Endothelial cell of umbilical vein (primary cell): ENCODE measurements at regions not wholly inside any gene's neighbourhood (a gene's known extent, or its start where the extent isn't known, plus 50 kb on each side); places are given as distances from the start of the nearest gene placed in this dataset.

ENCODE experiments used
- BruUV-seq: library from RNA; stranded (reverse); fragments of 400-500 nt; replicated peaks from 2 replicates; lab custom pipeline; 2021; lab: Mats Ljungman, UMichigan
- CTCF ChIA-PET: fragments of 300-600, 350-600 bp; sonication (Branson Sonifier 250); formaldehyde crosslinking; loops from one replicate; lab custom pipeline; 2021; ENCODE audit warnings: antibody characterized with exemption, inconsistent platforms; lab: Charles Lee
- POLR2A ChIA-PET: fragments of 300-600, 350-600 bp; sonication (Branson Sonifier 250); formaldehyde crosslinking; loops from one replicate; lab custom pipeline; 2021; ENCODE audit warnings: antibody characterized with exemption, inconsistent platforms; lab: Charles Lee
- DNase-seq: peaks from one replicate; pipeline ENCODE4 v3.0.0-alpha.2; 2011; ENCODE audit warnings: low read depth, low spot score
- FAIRE-seq: peaks from 2 replicates; lab custom pipeline; 2011; peaks lifted over from hg19 to GRCh38; lab: Jason Lieb, UNC
- H2AFZ ChIP-seq: 2 replicates; pipeline ENCODE4 v1.6.0; 2012; ENCODE audit warnings: low read depth, low read length, control low read depth, inconsistent platforms
- H3K27ac ChIP-seq: 2 replicates; pipeline ENCODE4 v1.5.1; 2011; ENCODE audit warnings: low read depth, mild to moderate bottlenecking, control low read depth, low read length, moderate library complexity; ENCODE audit not compliant: insufficient read depth
- H3K27me3 ChIP-seq, 2 experiments: 2 replicates each; pipeline versions ENCODE4 v1.6.0 to v1.6.1; 2011; ENCODE audit warnings: low read length in 2 of 2, mixed read lengths in 1 of 2; ENCODE audit not compliant: control insufficient read depth in 2 of 2, insufficient read depth in 2 of 2
- H3K36me3 ChIP-seq, 2 experiments: 2 replicates in 1 of 2; 3 replicates in 1 of 2; pipeline ENCODE4 v1.5.1; 2011; ENCODE audit warnings: low read length in 2 of 2, mild to moderate bottlenecking in 1 of 2, moderate library complexity in 1 of 2; ENCODE audit not compliant: control insufficient read depth in 2 of 2, insufficient read depth in 2 of 2; ENCODE audit errors: extremely low read depth in 1 of 2
- H3K4me1 ChIP-seq: 3 replicates; pipeline ENCODE4 v1.5.1; 2011; ENCODE audit warnings: mild to moderate bottlenecking, low read length; ENCODE audit not compliant: control insufficient read depth, insufficient read depth; ENCODE audit errors: extremely low read depth
- H3K4me2 ChIP-seq: 2 replicates; pipeline ENCODE4 v1.6.1; 2011; ENCODE audit warnings: low read length, control low read depth, mixed read lengths; ENCODE audit not compliant: insufficient read depth
- H3K4me3 ChIP-seq, 3 experiments: fragments of 200-600 bp in 1 of 3; sonication (generic), shearing (Covaris generic) in 1 of 3; replicated peaks in 1 of 3; 2 replicates each; pipeline ENCODE4 v1.5.1; 2011 to 2016; ENCODE audit warnings: control low read depth in 3 of 3, low read length in 3 of 3, mild to moderate bottlenecking in 2 of 3, inconsistent platforms in 1 of 3, low read depth in 1 of 3, moderate library complexity in 1 of 3; ENCODE audit not compliant: insufficient read depth in 1 of 3
- H3K79me2 ChIP-seq: 2 replicates; pipeline ENCODE4 v1.6.0; 2012; ENCODE audit warnings: low read length, inconsistent platforms; ENCODE audit not compliant: control insufficient read depth, insufficient read depth
- H3K9ac ChIP-seq: replicated peaks from 2 replicates; pipeline ENCODE3; 2011; ENCODE audit warnings: low read length, control low read depth; ENCODE audit not compliant: insufficient read depth; ENCODE audit errors: extremely low read depth
- H3K9me1 ChIP-seq: replicated peaks from 3 replicates; pipeline ENCODE4 v1.6.0; 2011; ENCODE audit warnings: mild to moderate bottlenecking, low read length; ENCODE audit not compliant: control insufficient read depth, insufficient read depth; ENCODE audit errors: extremely low read depth
- H3K9me3 ChIP-seq: replicated peaks from 2 replicates; pipeline ENCODE4 v1.5.1; 2012; ENCODE audit warnings: low read length, inconsistent platforms; ENCODE audit not compliant: control insufficient read depth, insufficient read depth
- H4K20me1 ChIP-seq: replicated peaks from 2 replicates; pipeline ENCODE3; 2011; ENCODE audit warnings: mild to moderate bottlenecking, low read length; ENCODE audit not compliant: control insufficient read depth, insufficient read depth; ENCODE audit errors: extremely low read depth
- CTCF ChIP-seq, 2 donors: IDR thresholded peaks; 1 replicate in 1 of 2; 2 replicates in 1 of 2; pipeline ENCODE4 v1.5.1; 2011; ENCODE audit warnings: low read length in 2 of 2, mild to moderate bottlenecking in 2 of 2, moderate library complexity in 2 of 2, control low read depth in 1 of 2, inconsistent platforms in 1 of 2, low read depth in 1 of 2; ENCODE audit not compliant: insufficient read depth in 1 of 2; ENCODE audit errors: extremely low read depth in 1 of 2
- EZH2 ChIP-seq: IDR thresholded peaks from 2 replicates; pipeline ENCODE4 v1.6.1; 2012; ENCODE audit warnings: borderline replicate concordance, low read depth, mild to moderate bottlenecking, moderate library complexity, low read length, inconsistent platforms; ENCODE audit not compliant: severe bottlenecking
- FOS ChIP-seq: IDR thresholded peaks from 2 replicates; pipeline ENCODE4 v1.6.1; 2011; ENCODE audit warnings: mild to moderate bottlenecking, low read length, moderate library complexity, borderline replicate concordance; ENCODE audit not compliant: insufficient read depth
- GATA2 ChIP-seq: IDR thresholded peaks from 2 replicates; pipeline ENCODE4 v1.7.0; 2011; ENCODE audit warnings: low read depth, mild to moderate bottlenecking, moderate library complexity, mixed read lengths, low read length; ENCODE audit not compliant: insufficient read length, insufficient read depth
- JUN ChIP-seq: IDR thresholded peaks from 2 replicates; pipeline ENCODE4 v1.6.1; 2011; ENCODE audit warnings: borderline replicate concordance, low read depth; ENCODE audit not compliant: insufficient read length, insufficient read depth
- MAX ChIP-seq: IDR thresholded peaks from 2 replicates; pipeline ENCODE4 v1.6.1; 2011; ENCODE audit not compliant: insufficient read depth, insufficient read length
- MYC ChIP-seq: IDR thresholded peaks from one replicate; pipeline ENCODE4 v1.6.1; 2011; ENCODE audit warnings: mild to moderate bottlenecking, low read depth, low read length
- POLR2A ChIP-seq: IDR thresholded peaks from 2 replicates; pipeline ENCODE4 v1.6.1; 2012; ENCODE audit warnings: low read depth, mild to moderate bottlenecking, control low read depth, low read length
- POLR2AphosphoS5 ChIP-seq: IDR thresholded peaks from 2 replicates; pipeline ENCODE4 v1.6.1; 2012; ENCODE audit warnings: low read depth, mild to moderate bottlenecking, control low read depth, low read length, moderate library complexity; ENCODE audit not compliant: insufficient read depth
- dilution Hi-C: fragments of 300-500 bp; cut with MboI; formaldehyde crosslinking; loops from one replicate; pipeline ENCODE4 v1.15.0; 2019; ENCODE audit warnings: low sequenced_read_pairs; ENCODE audit not compliant: extremely low pct_ligation_motif_present
- intact Hi-C: fragments of 100-400 bp; cut with micrococcal nuclease; formaldehyde crosslinking; loops from one replicate; pipeline ENCODE4 v1.10.0; 2022

DNA sequence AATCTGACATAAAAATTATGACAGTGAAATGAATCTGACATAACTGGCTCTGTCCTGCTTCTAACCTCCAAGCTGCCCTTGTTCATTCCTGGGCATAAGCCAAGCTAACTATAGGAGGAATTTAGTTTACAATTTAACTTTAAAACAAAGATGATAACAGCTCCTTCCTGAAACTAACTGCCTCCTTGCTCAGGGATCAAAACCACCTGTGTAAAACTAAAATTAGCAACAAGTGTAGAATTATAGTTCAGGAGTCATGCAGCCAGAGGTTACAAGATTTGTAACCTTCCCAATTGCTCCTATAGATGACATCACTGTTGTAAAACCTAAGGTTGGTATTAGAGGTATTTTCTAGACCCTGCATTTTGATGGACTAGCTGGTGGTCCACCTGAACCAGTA is 256.4 kb upstream of the POM121L12 start:
- FAIRE-seq (no peak), DNase-seq (no peak)
- Histone ChIP-seq H3K9me3 (no peaks in the 10 kb centered on the region), H3K9me1 (no peaks in the 10 kb centered on the region), H2AFZ (no peak overlapping the region), H4K20me1 (no peaks in the 10 kb centered on the region), H3K27me3 (no peaks in the 10 kb centered on the region), H3K4me2 (no peak overlapping the region), H3K4me1 (peaks cover 18% of the 10 kb centered on the region), H3K4me3 (no peak overlapping the region), H3K27ac (no peak overlapping the region), H3K36me3 (no peaks in the 10 kb centered on the region), H3K79me2 (no peaks in the 10 kb centered on the region), H3K9ac (no peak overlapping the region)
- dilution Hi-C loops = no loop called here
- no peak for TF ChIP-seq CTCF (IDR thresholded peaks at IDR 0.05; ENCODE audit: extremely low read depth in 1 of 2, insufficient read depth in 1 of 2, low read depth in 1 of 2, low read length in 2 of 2)
- no peak for TF ChIP-seq MYC
- TF ChIP-seq POLR2AphosphoS5 = no peak
- TF ChIP-seq EZH2 = no peak
- TF ChIP-seq FOS = no peak
- no peak for TF ChIP-seq POLR2A
- TF ChIP-seq MAX = no peak
- no peak for TF ChIP-seq JUN
- TF ChIP-seq GATA2 = no peak
- POLR2A ChIA-PET = no interaction called here
- CTCF ChIA-PET = no interaction called here
- intact Hi-C loops = no loop called here
- BruUV-seq = no TSS peak
